HG02973 (cell line): ENCODE measurements at regions not wholly inside any gene's neighbourhood (a gene's known extent, or its start where the extent isn't known, plus 50 kb on each side); places are given as distances from the start of the nearest gene placed in this dataset.
"Not testable (repeated sequence)": the region's sequence is repeated elsewhere in the genome, so short reads cannot be mapped to it uniquely, and the experiment has no call there.

Source experiments
- ATAC-seq: cut with Tn5 transposase; IDR thresholded peaks from one replicate; pipeline ENCODE4 v1.9.1; 2021; ENCODE audit warnings: moderate library complexity; ENCODE audit not compliant: unreplicated experiment

DNA sequence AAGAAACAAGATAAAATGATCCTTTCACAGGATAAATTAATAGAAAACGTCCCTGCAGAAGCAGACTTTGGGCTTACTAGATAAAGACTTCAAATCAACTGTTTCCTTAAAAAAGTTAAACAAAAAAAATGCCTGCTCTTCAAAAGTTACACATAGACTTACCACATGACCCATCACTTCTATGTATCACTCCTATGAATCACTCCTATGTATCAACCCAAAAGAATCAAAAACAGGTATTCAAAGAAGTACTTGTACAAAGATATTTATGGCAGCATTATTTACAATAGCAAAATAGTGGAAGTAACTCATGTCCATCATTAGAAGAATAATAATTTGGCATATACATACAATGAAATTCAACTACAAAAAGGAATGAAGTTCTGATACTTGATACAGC is 56.3 kb upstream of the PRDM9 start:
- no peak for ATAC-seq

DNA sequence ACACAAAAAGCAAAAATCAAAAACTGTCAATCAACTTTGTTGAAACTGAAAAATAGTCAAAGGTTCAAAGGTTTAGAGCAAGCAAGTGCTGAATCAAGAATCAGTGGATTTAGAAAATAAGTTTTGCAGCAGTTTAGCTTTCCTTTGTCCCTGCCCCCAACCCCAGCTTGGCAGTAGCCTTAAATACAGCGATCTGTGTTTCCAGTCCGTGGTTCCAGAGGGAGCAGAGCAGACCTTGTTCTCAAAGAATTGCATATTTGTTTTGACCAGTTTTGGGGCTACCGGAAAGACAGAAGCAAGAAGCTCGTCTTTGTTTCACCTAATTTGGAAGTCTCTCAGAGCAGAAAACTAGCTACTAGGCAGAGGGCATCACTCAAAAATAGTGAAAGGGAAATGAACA is 57.2 kb upstream of the PRDM9 start:
- no peak for ATAC-seq

DNA sequence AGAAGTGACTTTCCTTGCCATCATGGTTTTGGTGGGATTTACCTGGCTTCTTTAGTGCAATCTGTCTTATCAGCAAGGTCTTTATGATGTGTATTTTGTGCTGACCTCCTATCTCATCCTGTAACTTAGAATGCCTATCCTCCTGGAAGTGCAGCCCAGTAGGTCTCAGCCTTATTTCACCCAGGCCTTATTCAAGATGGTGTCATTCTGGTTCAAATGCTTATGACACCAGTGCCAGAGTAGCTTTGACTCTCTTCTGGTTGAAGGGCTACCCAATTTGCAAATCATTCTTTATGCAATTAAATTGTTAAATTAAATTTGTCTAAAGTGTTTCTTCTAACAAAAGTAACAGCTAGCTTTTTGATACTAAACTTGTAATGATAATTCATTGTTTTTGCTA is 58.8 kb upstream of the PRDM9 start:
- ATAC-seq: no peak

DNA sequence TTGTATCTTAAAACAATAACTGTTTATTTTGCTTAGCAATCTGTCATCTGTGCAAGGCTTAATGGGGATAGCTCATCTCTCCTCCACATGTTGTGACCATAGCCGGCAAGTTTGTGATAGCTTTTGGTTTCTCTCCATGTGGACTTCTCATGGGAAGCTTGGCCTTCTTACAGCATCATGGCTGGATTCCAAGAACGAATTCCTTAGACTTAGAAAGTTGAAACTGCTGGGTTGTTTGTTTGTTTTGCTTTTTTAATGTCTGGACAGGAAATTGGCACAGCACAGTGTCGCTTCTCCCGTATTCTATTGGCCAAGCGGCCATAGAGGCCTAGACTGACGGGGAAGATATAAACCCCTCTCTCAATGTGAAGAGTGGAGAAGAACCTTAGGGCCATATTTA is 61.0 kb upstream of the PRDM9 start:
- ATAC-seq: no peak

DNA sequence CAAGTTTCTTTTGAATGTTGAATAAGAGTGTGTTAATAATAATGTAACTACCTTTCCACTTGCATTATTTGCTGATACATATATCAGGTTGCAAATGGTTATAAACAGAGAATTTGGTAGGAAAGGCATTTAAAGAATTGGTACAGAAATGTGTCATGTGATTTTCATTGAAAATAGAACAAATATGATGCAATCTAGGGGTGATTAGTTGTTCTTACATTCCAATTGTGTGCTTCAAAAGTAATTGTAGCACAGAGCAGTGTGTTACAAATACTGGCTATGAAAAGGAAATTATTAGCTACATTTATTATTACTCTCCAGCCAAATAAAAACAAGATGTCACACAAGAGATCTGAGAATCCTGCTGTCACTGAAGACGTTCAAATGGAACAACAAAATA is 61.8 kb upstream of the PRDM9 start:
- ATAC-seq: no peak

DNA sequence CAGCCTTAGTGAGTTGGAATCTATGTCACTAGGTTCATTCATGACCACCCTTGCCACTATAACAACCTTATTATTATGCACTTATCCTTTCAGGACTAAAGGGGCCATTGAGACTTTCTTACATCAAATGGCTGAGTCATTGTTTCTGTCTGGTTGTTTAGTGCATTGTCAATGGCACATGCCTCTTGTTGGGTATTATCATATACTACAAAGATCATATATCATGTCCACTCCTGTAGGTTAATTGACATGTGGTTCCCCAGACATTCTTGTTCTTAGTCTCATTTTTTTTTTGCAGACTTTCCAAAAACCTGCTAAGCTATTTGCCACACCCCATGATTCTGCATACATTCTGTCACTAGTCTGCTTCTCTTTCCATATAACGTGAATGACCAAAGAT is 66.7 kb upstream of the PRDM9 start:
- no peak for ATAC-seq

DNA sequence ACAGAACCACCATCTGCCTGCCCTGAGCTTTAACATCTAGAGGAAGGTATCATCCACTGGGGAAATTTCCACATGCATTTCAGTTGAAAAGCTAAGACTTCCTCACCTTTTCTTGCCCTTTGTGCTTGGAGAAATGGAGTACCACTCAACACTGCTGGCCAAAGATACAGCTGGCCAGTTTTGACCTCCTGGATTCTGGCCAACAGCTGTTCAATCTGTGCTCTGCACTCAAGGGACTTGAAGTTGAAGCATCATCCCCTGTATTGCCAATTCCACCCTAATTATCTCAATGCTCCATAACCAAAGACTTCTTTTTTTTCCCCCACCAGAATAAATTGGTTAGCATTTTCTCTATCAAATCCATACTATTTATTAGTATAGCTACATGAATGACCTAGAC is 70.4 kb upstream of the PRDM9 start:
- no peak for ATAC-seq

DNA sequence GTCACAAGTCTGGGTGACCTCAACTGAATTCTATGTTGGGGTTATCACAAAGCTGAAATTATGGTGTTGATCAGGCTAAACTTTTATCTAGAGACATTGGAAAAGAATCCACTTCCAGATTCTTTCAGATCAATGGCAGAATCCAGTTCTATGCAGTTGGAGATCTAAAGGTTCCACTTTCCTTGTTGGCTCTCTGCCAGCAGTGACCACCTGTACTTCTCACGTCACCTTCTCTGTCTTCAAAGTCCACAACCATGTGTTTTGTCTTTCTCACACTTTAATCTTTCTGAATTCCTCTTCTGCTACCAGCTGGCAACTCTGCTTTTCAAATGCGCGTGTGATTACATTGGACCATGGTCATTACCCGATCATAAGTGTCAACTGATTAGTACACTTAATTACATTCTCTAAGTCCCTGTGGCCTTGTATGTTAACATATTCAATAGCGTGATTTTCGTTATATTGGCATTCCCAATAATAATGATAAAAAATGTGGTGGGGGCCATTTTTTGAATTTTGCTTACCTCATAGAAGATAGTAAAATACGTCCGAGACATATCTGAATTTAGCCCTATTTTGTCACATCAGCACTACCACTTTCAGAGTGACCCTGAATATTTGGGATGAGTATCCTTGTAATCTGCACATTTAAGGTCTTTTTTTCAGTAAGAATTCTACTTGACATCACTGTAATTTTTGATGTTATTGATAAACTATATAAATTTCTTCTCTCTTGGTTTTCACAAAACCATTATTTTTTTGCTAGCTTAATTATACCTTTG is 73.7 kb upstream of the PRDM9 start:
- ATAC-seq: no peak

DNA sequence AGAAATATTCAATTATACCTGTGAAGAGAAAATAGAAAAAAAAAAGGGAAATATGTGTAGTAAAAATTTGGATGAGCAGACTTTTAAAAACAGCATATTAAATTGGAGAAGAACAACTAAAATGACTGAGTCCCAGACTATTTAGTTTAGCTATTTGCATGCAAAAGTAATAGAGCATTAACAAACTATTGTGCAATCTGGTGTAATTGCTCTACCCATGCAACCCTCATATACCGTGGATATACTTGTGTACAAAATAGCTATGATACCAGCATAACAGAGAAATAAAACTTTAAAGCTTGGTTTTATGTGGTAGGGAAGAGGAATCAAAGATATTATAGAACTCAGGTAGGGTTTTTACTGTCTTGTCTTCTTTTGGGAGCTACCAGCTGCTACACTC is 78.7 kb upstream of the PRDM9 start:
- no peak for ATAC-seq

DNA sequence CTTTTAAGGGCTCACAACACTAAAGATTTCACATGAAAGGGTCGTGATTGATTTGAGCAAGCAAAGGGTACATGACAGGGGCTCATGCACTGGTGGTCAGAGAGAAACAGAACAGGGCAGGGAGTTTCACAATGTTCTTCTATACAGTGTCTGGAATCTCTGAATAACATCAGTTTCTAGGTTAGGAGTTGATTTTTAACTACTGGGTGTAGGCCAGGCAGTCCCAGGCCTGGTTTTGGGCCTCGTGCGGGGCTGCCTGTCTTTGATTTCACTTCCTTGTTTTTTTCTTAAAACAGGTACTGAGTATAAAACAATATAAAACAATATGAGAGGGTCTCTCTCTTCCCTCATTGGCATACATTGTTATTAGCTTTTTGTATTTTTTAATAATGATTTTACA is 87.2 kb upstream of the PRDM9 start:
- ATAC-seq: not testable (repeated sequence)

DNA sequence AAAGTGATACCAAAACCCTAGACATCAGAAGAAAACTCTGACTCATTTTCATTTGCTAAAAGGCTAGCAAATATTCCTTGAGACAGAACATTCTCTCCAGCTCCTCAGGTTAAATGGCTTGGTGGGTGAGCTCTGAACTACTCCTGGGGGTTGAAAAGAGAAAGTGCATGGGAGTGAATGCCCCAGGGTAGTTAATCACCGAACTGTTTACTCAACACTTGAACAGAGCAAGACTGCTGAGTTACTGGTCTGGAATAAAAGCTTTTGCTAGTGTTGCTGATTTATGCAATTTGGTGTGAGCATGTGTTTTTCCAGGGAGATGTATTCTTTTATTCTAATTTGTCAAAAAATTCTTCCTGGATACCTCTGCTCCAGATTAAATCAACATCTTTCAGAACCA is 88.3 kb upstream of the PRDM9 start:
- no peak for ATAC-seq

DNA sequence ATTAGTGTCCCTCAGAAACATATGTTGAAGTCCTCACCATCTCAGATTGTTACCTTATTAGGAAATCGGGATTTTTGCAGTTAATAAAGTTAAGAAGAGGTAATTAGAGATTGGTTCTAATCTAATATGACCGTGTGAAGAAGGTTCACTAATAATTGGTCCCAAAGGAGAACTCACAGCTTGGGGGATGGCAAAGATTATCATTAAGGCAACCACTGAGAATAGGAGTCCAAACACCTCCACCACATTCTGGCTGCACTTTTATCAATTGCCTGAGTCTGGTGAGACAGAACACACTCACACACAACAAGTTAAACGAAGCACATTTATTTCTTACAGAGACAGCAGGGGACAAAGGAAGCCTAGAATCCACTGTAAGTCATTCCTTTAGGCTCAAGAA is 94.9 kb upstream of the PRDM9 start:
- no peak for ATAC-seq

DNA sequence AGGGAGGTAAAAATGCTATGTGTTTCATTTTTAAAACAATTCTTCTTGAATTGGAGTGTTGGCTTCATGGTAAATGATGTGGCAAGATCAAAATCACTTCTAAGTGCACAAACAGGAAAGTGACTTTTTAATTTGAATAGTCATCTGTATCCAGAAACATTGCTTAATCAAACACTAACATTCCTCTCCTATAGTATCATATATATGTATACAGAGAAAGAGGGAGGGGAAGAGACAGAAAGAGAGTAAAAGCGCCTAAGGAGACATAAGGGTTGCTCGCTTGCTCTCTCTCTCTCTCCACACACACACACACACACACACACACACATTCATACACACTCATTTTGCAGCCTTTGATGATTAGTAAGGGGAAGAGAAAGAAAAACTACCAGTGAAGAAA is 95.4 kb upstream of the PRDM9 start:
- no peak for ATAC-seq

DNA sequence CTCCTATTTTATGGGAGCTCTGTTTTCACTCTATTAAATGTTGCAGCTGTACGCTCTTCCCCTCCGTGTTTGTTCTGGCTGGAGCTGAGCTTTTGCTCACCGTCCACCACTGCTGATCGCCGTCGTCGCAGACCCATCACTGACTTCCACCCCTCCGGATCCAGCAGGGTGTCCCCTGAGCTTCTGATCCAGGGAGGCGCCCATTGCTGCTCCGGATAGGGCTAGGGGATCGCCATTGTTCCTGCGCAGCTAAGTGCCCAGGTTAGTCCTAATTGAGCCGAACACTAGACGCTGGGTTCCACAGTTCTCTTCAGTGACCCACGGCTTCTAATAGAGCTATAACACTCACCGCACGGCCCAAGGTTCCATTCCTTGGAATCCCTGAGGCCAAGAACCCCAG is 96.2 kb upstream of the PRDM9 start:
- ATAC-seq: no peak

DNA sequence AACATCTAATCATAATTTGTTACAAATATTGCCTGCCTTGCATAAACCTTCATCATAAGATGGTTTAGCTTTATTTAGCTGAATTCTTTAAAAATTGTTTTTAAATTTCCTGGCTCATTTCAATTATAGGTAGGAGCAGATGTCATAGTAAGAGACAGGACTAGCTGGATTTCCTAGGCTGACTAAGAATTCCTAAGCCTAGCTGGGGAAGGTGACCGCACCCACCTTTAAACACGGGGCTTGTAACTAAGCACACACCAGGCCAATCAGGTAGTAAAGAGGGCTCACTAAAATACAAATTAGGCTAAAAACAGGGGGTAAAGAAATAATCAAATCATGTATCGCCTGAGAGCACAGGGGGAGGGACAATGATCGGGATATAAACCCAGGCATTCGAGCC is 96.6 kb upstream of the PRDM9 start:
- not testable (repeated sequence) for ATAC-seq

DNA sequence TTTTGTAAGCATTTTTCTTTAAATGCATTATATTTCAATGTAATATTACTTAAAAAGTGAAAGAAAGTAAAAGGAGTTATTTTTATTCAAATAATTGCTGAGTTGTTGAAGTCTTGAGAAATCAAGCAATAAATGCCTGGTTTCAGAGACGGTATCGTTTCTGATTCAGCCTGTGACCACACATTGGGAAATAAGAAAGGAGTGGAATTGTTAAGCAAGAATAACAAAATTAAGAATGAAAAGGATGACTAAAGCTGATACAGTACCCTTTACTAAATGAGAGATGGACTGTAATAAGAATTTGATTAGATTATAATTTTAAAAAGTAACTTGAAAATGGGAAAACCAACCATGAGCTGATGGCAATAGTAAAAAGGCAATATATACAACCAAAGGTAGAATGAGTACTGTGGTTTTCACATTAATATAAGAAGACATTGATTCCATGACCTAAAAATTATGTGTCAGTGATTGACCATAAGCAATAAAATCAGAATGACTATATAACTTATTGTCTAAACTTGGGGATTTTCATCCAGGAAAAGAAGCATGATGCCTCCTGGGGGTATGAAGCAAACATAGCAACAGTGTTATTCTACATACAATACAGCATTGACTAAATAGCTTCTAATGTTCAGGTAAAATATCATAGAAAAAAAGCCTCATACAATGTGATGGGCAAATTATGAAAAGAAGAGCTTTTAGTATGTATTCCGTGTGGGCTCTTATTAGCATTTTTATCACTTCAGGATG is 101.9 kb upstream of the PRDM9 start:
- no peak for ATAC-seq

DNA sequence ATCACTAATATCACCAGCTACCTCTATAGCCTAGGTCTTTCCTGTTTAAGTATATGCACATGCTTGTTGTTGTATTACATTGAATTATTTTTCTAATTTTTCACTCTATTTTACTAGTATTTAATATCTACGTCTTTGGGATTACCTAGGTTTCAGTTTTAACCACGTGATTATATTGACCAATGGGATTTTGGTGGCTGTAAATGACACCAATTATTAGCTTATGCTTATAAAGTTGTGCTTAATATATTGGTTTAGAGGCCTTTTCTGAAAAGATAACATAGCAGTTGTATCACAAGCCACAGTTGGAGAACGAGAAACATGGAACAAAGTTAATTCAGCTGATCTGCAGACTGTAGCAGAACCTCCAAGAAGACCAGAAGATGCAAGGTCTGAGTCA is 104.8 kb upstream of the PRDM9 start:
- ATAC-seq: no peak

DNA sequence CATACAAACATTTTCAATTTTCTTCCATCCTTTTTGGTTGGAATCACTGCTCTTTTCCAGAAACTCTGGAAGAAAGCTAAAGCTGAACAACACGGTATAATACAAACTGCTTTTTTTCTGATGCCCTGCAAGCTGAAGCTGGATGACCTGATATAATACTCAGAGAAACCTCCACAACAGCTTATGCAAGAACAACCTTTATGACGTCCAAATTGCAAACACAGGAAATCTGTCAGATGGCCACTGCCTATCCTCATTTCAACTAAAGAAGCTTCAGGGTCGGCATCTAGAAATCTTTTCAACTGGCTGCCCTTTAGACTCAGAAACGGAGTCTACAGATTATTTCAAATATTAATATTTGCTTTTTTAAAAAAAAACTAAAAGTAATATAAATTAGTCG is 106.5 kb upstream of the PRDM9 start:
- no peak for ATAC-seq

DNA sequence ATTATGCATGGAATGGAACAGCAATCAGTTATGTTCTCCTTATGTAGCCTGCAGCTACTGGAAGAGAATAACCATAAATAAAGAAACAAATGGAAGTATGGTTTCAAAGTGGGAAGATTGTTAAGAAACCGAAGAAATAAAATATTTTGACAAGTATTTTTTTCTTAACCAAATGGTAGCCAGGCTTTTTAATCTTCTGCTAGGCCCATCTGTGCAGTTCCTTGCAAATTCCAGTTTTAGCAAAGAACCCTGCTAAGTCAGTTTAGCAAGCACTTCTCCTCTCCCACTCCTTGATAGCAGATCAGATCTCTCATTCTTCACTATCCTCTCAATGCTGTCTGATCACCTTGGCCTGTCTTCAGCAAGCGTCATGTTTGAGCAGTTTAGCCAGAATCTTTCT is 111.1 kb upstream of the PRDM9 start:
- ATAC-seq: no peak

DNA sequence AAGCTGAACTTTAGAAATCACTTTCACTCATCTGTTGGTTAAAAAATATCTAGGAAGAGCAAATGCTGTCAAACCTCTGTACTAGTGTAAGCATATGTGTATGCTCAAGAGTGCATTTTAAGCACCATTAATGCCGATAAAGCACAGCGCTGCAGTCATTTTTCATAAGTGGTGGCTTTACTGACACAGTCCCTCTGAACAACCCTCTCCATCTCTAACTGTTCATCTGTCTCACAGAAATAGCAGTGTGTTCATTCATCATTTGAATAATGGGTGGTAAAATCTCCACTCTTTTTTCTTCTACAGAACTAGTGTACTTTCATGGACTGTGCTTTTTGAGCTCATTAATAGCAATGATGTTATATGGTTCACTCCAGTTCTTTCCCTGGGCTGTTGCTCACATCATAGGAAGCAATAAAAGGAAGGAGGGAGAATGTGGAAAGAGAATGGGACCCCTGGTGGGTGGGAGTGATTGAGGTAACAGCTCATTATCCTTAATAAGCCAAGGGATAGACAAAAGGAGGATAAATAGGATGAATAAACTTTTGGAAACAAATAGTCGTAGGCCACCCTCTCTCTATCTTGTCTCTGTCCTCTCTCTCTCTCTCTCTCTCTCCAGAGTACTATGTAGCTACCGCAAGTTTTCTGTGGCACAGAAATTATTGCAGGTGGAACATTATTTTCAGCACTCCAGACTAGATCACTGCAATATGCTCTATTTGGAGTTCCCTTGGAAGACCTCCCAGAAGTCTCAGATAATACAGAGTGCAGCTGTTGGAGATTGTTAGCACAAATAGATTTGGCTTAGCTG is 117.9 kb upstream of the PRDM9 start:
- ATAC-seq: no peak

DNA sequence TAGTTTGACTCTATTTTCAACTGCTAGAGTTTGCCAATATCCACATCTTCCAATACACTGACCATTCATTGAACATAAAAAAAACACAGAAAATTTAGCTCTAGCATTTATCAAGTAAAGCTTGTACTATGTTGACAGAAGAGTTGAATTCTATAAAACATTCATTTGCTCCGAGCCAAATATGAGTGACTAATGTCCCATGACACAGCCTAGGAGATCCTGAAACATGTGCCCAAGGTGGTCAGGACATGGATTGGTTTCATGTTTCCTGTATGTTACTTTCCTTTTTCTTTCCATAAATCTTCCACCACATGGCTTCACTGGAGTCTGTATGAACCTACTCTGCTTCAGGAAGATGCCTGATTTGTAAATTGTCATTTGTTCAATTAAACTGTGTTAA is 122.4 kb upstream of the PRDM9 start:
- ATAC-seq: no peak

DNA sequence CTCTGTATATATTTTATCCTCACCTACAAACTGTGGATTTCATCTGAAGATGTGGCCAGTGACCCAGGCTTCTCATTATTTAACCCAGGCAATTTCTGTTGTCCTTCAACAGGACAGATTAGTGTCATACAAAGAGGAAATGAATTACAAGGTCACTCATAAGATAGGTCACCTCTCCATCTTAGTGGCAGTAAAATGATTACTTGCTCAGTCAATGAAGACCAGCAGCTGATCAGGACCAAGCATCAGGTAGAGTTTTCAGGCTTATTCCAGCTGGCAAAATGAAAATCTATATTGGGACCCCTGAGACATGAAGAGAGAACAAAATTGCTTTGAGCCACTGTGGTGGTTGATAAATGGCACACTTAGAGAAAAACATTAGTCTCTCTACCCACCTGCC is 135.2 kb upstream of the PRDM9 start:
- ATAC-seq: no peak
